ENCODE measurements at regions not wholly inside any gene's neighbourhood (a gene's known extent, or its start where the extent isn't known, plus 50 kb on each side); places are given as distances from the start of the nearest gene placed in this dataset.

- TF ChIP-seq CTCF (IDR thresholded peaks at IDR 0.05; ENCODE audit: low read length) = no peak
- no peak for TF ChIP-seq EZH2 (optimal IDR thresholded peaks at IDR 0.05; ENCODE audit: low read depth, low read length)
- TF ChIP-seq EZH2phosphoT487 (IDR thresholded peaks at IDR 0.05; ENCODE audit: low read length) = no peak
These were observed 385.6 kb upstream of the ST8SIA4 start for GRCh38 chr5:101288633-101289032.
